Tibial nerve (tissue), 4 donors: ENCODE measurements at regions not wholly inside any gene's neighbourhood (a gene's known extent, or its start where the extent isn't known, plus 50 kb on each side); places are given as distances from the start of the nearest gene placed in this dataset.

Experiments
- DNase-seq, 2 donors: peaks; one replicate each; pipeline ENCODE4 v3.0.0-alpha.2; 2019; ENCODE audit warnings: low spot score in 2 of 2
- H3K27ac ChIP-seq, 4 donors: fragments of 200-600 bp; sonication (generic) in 3 of 4; one replicate each; pipeline ENCODE4 v1.5.1; 2017 to 2019; ENCODE audit warnings: mild to moderate bottlenecking in 1 of 4
- H3K27me3 ChIP-seq, 2 donors: fragments of 200-600 bp; sonication (generic) in 1 of 2; one replicate each; pipeline versions ENCODE4 v1.5.1 to v1.6.0; 2017 to 2019
- H3K36me3 ChIP-seq, 3 donors: fragments of 200-600 bp; sonication (generic); one replicate each; pipeline ENCODE4 v1.5.1; 2018 to 2019
- H3K4me1 ChIP-seq, 4 donors: fragments of 200-600 bp; sonication (generic) in 3 of 4; one replicate each; pipeline ENCODE4 v1.5.1; 2017 to 2019
- H3K4me3 ChIP-seq, 4 donors: fragments of 200-600 bp; sonication (generic) in 3 of 4; one replicate each; pipeline ENCODE4 v1.5.1; 2017 to 2019; ENCODE audit warnings: mild to moderate bottlenecking in 1 of 4, moderate library complexity in 1 of 4
- H3K9me3 ChIP-seq, 4 donors: fragments of 200-600 bp; sonication (generic) in 3 of 4; one replicate each; pipeline ENCODE4 v1.5.1; 2017 to 2019
- CTCF ChIP-seq, 5 experiments: fragments of 200-600 bp in 3 of 5; fragments of 450-650 bp in 2 of 5; sonication (generic) in 3 of 5; IDR thresholded peaks; one replicate each; pipeline ENCODE4 v1.5.1; 2016 to 2019; ENCODE audit warnings: antibody characterized with exemption in 5 of 5, mild to moderate bottlenecking in 3 of 5, moderate library complexity in 2 of 5
- EP300 ChIP-seq, 2 donors: sonication (generic); formaldehyde crosslinking; IDR thresholded peaks; one replicate each; pipeline ENCODE4 v1.6.1; 2017; ENCODE audit warnings: antibody characterized with exemption in 2 of 2, mild to moderate bottlenecking in 1 of 2
- POLR2A ChIP-seq, 2 donors: fragments of 450-650 bp; IDR thresholded peaks; one replicate each; pipeline ENCODE4 v1.6.1; 2017; ENCODE audit warnings: antibody characterized with exemption in 2 of 2, mild to moderate bottlenecking in 2 of 2, moderate library complexity in 2 of 2
- WGBS, 2 donors: methylation state at CpG; one replicate each; pipeline ENCODE4 v1.1.5; 2018; 5-methylcytosine and 5-hydroxymethylcytosine counted together

- no peak for TF ChIP-seq POLR2A (IDR thresholded peaks at IDR 0.05)
- TF ChIP-seq EP300 (IDR thresholded peaks at IDR 0.05), result no peak
- no peak for TF ChIP-seq CTCF (IDR thresholded peaks at IDR 0.05)
- peaks cover 0 to 10% (median 0%) of the 10 kb centered on the region in 4 donors for H3K4me1 ChIP-seq
- H3K27me3 ChIP-seq, result peaks cover 0 to 22% of the 10 kb centered on the region in 2 donors
- 3 to 4% methylated on average over 34 of the region's 34 CpGs for WGBS, 2 donors
- no peaks in the 10 kb centered on the region for H3K36me3 ChIP-seq
- DNase-seq, result no peak
- no peaks in the 10 kb centered on the region for H3K9me3 ChIP-seq
- H3K4me3 ChIP-seq, result peak overlapping the region in 3 of 4 donors; percentile 3 to 37 (median 10)
- no peak overlapping the region for H3K27ac ChIP-seq
These were observed 277.6 kb downstream of the GATA3 start for GRCh38 chr10:8331896-8332729.

- TF ChIP-seq POLR2A (IDR thresholded peaks at IDR 0.05), result no peak
- TF ChIP-seq EP300 (IDR thresholded peaks at IDR 0.05), result no peak
- no peak for TF ChIP-seq CTCF (IDR thresholded peaks at IDR 0.05)
- Histone ChIP-seq H3K4me3 (peak overlapping the region in 3 of 4 donors; percentile 3 to 37 (median 10)), H3K27ac (no peak overlapping the region), H3K4me1 (peaks cover 0 to 10% (median 0%) of the 10 kb centered on the region in 4 donors), H3K36me3 (no peaks in the 10 kb centered on the region), H3K9me3 (no peaks in the 10 kb centered on the region), H3K27me3 (peaks cover 0 to 22% of the 10 kb centered on the region in 2 donors)
- no peak for DNase-seq
- WGBS, 2 donors, result 4 to 8% methylated on average over 6 of the region's 6 CpGs
These were observed 278.2 kb downstream of the GATA3 start for GRCh38 chr10:8332730-8333111.

- 84 to 86% methylated on average over 7 of the region's 7 CpGs for WGBS, 2 donors
- H3K4me3 ChIP-seq, result no peak overlapping the region
- H3K27me3 ChIP-seq, result peaks cover 0 to 22% of the 10 kb centered on the region in 2 donors
- H3K27ac ChIP-seq, result no peak overlapping the region
- TF ChIP-seq EP300 (IDR thresholded peaks at IDR 0.05) (no peak), POLR2A (IDR thresholded peaks at IDR 0.05) (no peak), CTCF (IDR thresholded peaks at IDR 0.05) (no peak)
- H3K9me3 ChIP-seq, result no peaks in the 10 kb centered on the region
- no peak for DNase-seq
- peaks cover 0 to 10% (median 0%) of the 10 kb centered on the region in 4 donors for H3K4me1 ChIP-seq
- no peaks in the 10 kb centered on the region for H3K36me3 ChIP-seq
These were observed 280.1 kb downstream of the GATA3 start for GRCh38 chr10:8334631-8335030.

GRCh38 chr10:8336629-8337331 lies 282.3 kb downstream of the GATA3 start:
- Histone ChIP-seq H3K9me3 (no peaks in the 10 kb centered on the region), H3K27me3 (peaks cover 0 to 16% of the 10 kb centered on the region in 2 donors), H3K27ac (no peak overlapping the region), H3K4me1 (peaks cover 0 to 10% (median 0%) of the 10 kb centered on the region in 4 donors), H3K4me3 (no peak overlapping the region), H3K36me3 (no peaks in the 10 kb centered on the region)
- 48 to 55% methylated on average over 19 of the region's 19 CpGs for WGBS, 2 donors
- DNase-seq, result no peak
- TF ChIP-seq POLR2A (IDR thresholded peaks at IDR 0.05) (no peak), EP300 (IDR thresholded peaks at IDR 0.05) (no peak), CTCF (IDR thresholded peaks at IDR 0.05) (no peak)

GRCh38 chr10:8337332-8337651 lies 282.8 kb downstream of the GATA3 start:
- no peak overlapping the region for H3K27ac ChIP-seq
- H3K4me3 ChIP-seq, result no peak overlapping the region
- no peak for DNase-seq
- H3K27me3 ChIP-seq, result peaks cover 0 to 16% of the 10 kb centered on the region in 2 donors
- WGBS, 2 donors, result 56 to 60% methylated on average over 5 of the region's 5 CpGs
- no peaks in the 10 kb centered on the region for H3K9me3 ChIP-seq
- TF ChIP-seq POLR2A (IDR thresholded peaks at IDR 0.05) (no peak), EP300 (IDR thresholded peaks at IDR 0.05) (no peak), CTCF (IDR thresholded peaks at IDR 0.05) (no peak)
- no peaks in the 10 kb centered on the region for H3K36me3 ChIP-seq
- peaks cover 0 to 5% (median 0%) of the 10 kb centered on the region in 4 donors for H3K4me1 ChIP-seq
